Fibroblast of the aortic adventitia (primary cell): ENCODE measurements at regions not wholly inside any gene's neighbourhood (a gene's known extent, or its start where the extent isn't known, plus 50 kb on each side); places are given as distances from the start of the nearest gene placed in this dataset.

Experiments
- DNase-seq: peaks from one replicate; pipeline ENCODE4 v3.0.0-alpha.2; 2010; ENCODE audit warnings: low read depth
- H3K4me3 ChIP-seq: 2 replicates; pipeline ENCODE4 v1.5.1; 2011; ENCODE audit warnings: low read depth, mild to moderate bottlenecking, control low read depth, low read length, moderate library complexity
- CTCF ChIP-seq: IDR thresholded peaks from 2 replicates; pipeline ENCODE4 v1.5.1; 2011; ENCODE audit warnings: mild to moderate bottlenecking, low read length, control low read depth, inconsistent platforms; ENCODE audit not compliant: insufficient read depth

- DNase-seq = no peak
- TF ChIP-seq CTCF = no peak
- no peak overlapping the region for H3K4me3 ChIP-seq
Observed at GRCh38 chr6:92848901-92849300, 570.5 kb downstream of the EPHA7 start.

GRCh38 chr6:92848459-92848858, 570.9 kb downstream of the EPHA7 start:
- no peak overlapping the region for H3K4me3 ChIP-seq
- no peak for TF ChIP-seq CTCF

DNA sequence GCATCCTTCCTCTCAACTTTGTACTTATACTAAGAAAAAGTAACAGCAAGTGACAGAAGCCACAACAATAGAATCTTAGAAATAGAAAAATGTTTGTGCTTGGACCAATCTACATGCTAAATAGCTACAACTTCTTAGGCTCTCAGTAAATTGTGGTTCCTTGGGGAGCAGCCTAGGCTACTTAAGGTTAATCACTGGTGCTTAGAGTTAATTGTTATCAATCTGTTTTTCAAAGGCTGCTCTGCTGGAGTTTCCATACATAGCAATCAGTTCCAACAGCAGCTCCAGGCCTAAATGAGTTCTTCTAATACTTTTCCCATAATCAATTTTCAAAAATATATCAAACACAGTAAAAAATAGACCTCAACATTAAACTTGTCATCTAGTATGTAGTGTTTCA, 571.4 kb downstream of the EPHA7 start:
- H3K4me3 ChIP-seq = no peak overlapping the region
- no peak for DNase-seq
- no peak for TF ChIP-seq CTCF

More at GRCh38 chr6:92848459-92848858, 570.9 kb downstream of the EPHA7 start:
- DNase-seq = no peak

- H3K4me3 ChIP-seq = no peak overlapping the region
- DNase-seq = no peak
- TF ChIP-seq CTCF = no peak
Observed at GRCh38 chr6:92840246-92840930, 579.0 kb downstream of the EPHA7 start.

DNA sequence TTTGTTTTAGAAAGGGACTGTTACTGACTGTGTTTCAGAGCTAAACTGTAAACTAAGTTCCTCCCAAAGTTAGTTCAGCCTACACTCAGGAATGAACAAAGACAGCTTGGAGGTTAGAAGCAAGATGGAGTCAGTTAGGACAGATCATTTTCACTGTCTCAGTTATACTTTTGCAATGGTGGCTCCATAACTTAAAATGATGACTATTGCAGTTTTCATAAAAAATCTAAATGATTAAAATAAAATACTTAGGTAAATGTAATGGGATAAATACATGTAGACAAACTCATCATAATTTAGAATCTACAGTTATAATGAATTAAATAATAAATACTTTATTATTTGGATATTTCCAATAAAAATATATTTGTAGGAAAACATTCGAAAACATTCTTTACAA, 590.6 kb downstream of the EPHA7 start:
- TF ChIP-seq CTCF = no peak
- DNase-seq = no peak
- no peak overlapping the region for H3K4me3 ChIP-seq

DNA sequence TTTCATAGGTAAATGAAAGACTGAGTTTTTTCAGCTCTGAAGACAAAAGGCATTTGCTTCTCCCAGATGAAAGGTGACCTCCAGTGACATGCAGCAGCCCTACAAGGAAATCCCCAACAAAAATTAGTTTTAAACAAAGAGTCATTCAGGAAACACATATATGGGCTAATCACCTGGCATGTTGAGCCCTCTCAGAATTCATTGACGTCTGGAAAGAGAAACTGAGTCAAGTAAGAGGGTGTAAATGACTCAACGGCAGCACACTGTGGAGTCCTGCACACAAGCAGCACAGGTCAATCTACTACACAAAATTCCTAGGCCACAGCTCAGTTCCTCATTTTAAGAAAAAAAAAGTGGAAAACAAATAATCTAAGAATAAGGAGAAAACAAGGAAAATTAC, 592.3 kb downstream of the EPHA7 start:
- no peak for TF ChIP-seq CTCF
- DNase-seq = no peak
- H3K4me3 ChIP-seq = no peak overlapping the region

DNA sequence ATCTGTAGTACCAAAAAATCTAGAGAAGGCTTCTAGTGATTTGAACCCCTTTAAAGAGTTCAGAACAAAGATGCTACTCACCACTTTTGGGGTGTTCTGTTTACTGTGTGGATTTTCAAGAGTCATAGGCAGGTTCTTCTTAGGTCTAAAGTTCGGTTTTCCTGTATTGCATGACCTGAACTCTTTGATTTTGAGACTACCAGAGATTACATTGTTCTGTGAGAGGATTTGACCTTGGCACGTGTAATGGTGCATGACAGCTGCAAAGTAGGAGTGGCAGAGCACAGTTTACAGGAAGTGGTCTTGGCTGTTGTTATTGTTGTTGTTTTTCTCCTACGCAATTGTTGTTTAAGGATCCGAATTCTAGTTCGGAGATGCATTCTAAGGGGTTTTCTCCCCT, 592.7 kb downstream of the EPHA7 start:
- no peak for TF ChIP-seq CTCF

More for the DNA sequence above, 592.7 kb downstream of the EPHA7 start:
- H3K4me3 ChIP-seq = no peak overlapping the region
- DNase-seq = no peak
